ENCODE measurements at regions not wholly inside any gene's neighbourhood (a gene's known extent, or its start where the extent isn't known, plus 50 kb on each side); places are given as distances from the start of the nearest gene placed in this dataset.

DNA sequence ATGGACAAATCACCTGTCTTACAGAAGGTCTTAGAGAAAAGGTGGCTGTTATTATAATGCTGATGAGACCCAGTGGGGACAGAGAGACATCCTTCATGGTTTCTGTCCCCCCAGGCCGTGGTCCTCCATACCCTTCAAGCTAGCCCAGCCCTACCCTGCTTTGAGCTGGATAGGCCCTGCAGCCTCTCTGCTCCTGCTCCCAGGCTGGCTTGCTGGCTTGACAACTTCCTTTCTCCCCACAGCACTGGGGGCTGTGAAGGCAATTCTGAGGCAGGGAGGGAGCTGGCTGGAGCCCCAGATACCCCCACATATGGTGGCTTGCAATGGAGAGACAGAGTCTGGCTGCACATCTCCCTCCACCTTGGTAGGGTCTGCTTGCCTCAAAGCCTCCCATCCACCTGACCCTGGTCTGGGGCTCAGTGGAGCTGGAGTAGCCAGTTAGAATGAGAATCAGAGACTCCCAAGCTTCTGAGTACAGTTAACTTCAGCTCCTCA is 118.2 kb downstream of the PJA1 start:
- DNase-seq (ENCODE audit: insufficient read length, low spot score), result no peak
- TF ChIP-seq, protein P1, sequence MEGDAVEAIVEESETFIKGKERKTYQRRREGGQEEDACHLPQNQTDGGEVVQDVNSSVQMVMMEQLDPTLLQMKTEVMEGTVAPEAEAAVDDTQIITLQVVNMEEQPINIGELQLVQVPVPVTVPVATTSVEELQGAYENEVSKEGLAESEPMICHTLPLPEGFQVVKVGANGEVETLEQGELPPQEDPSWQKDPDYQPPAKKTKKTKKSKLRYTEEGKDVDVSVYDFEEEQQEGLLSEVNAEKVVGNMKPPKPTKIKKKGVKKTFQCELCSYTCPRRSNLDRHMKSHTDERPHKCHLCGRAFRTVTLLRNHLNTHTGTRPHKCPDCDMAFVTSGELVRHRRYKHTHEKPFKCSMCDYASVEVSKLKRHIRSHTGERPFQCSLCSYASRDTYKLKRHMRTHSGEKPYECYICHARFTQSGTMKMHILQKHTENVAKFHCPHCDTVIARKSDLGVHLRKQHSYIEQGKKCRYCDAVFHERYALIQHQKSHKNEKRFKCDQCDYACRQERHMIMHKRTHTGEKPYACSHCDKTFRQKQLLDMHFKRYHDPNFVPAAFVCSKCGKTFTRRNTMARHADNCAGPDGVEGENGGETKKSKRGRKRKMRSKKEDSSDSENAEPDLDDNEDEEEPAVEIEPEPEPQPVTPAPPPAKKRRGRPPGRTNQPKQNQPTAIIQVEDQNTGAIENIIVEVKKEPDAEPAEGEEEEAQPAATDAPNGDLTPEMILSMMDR (IDR thresholded peaks at IDR 0.05; ENCODE audit: insufficient read depth, missing control alignments), result no peak
- FAIRE-seq, result no peak

DNA sequence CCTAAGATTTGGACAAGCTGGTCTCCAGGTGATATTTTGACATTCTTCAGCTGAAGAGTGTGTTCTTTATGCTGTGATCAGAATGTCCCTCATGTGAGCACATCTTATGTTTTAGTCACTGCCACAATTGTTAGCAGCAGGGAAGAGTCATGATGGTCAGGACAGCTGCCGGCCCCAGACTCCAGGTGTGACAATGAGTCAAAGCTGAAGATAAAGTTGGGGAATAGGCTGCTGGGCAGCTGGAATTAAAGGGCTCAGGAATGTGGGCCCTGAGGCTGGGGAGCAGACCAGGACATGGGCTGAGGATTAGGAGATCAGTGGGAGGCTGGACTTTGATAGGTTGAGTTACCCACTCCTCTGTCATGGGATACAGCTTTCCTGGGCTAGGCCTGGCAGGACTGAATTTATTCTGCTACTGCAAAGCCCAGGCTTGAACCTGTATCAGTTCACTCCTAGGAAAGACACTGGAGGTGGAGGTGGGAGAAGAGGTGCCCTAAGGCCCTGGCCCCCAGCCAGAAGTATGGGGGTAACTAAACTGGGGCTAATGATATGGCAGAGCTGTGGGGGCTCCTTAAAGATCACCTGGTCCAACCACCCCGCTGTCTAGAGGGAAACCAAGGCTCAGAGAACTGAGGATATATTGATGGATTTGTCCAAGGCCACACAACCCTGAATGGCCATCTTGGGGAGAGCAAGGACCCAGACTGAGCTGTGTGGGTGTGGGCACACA is 119.5 kb downstream of the PJA1 start:
- TF ChIP-seq, protein P1 (IDR thresholded peaks at IDR 0.05; ENCODE audit: insufficient read depth, missing control alignments), result no peak
- FAIRE-seq, result no peak
- no peak for DNase-seq (ENCODE audit: insufficient read length, low spot score)

DNA sequence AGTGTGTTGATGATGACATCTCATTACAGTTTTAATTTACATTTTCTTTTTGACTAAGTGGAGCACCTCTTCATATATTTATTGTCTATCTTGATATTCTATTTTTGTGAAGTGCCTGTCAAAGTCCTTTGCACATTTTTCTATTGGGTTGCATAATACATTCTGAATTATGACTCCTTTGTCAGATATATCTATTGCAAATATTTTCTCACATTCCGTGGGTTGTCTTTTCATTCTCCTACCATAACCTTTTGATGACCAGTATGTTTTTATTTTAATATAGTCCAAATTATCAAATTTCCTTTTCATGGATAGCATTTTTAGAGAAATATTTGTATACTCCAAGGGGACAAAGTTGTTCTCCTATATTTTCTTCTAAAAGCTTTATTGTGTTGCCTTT is 126.4 kb downstream of the PJA1 start:
- no peak for DNase-seq (ENCODE audit: insufficient read length, low spot score)
- TF ChIP-seq, protein P1 (IDR thresholded peaks at IDR 0.05; ENCODE audit: insufficient read depth, missing control alignments), result no peak
- FAIRE-seq, result no peak

DNA sequence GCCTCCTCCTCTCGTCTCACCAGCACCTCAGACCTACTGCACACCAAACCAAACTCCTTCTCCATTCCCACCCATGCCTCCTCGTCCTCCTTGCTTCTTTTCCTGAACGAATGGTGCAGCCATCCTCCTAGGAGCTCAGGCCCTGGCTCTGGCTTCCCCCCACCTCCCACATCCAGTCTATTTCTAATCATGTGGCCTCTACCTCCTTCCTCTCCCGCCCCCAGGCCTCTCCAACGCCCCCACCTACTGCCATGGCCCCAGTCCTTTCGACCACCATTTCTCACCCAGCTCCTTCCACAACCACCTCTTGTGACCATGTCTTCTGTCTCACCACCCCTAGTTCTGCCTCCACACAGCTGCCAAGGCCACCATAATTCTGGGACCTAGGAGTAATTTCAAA is 127.1 kb downstream of the PJA1 start:
- no peak for FAIRE-seq

DNA sequence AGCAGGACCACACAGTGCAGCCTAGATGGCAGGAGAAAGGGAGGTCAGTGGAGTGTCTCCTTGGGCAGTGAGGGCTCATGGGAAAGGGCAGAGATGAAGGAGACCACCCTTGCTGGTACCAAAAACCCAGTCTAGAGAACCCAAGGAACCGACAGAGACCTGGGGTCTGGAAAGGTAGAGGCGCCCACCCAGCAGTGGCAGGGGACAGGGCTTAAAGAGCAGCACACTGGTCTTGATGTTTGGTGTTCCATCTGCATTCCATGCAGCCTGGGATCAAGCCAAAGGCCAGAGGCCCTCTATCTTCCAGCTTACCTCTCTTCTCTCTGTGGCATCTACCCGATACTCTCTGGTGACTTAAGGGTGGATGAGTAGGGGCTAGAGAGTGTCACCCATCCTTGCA is 127.5 kb downstream of the PJA1 start:
- DNase-seq (ENCODE audit: insufficient read length, low spot score), result no peak
- no peak for FAIRE-seq
- TF ChIP-seq, protein P1 (IDR thresholded peaks at IDR 0.05; ENCODE audit: insufficient read depth, missing control alignments), result no peak

More for the DNA sequence above, 127.1 kb downstream of the PJA1 start:
- DNase-seq (ENCODE audit: insufficient read length, low spot score), result no peak
- TF ChIP-seq, protein P1 (IDR thresholded peaks at IDR 0.05; ENCODE audit: insufficient read depth, missing control alignments), result no peak

DNA sequence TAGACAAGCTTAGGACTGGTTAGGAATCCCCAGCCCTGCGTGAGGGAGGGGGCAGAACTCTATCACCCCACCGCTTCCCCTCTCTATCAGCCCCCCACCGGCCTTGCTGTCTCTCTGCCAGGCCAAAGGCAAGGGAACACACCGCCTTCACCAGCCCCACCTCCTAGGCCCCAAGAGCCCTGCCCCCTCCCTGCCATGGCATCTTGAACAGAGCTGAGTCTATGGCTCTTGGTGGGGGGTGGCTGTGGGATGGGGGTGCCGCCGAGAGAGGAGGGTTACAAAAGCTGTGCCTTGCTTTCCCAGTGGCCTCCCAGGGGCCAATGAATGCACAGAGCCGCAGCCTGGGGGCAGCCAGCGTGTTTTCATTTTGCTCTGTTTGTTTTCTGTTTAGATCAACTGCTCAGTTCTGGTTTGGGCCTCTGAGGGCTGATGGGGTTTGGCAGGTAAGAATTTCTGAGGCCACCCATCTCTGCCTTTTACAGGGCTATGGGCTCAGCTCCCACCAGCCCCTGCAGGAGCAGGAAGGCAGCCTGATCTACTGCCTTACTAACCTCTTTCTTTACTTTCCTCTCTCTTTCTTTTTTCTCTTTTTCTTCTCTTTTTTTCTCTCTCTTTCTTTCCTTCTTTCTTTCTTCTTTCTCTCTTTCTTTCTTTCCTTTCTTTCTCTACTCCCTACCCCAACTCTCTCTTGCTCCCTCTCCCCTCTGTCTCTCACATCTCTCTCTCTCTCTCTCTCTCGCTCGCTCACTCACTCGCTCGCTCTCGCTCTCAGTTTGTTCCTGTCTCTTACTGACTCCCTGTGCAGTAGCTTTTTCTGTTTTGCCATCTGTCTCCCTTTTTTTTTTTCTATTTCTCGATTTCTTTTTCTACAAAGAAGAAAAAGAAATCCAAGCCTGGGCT is 128.3 kb downstream of the PJA1 start:
- DNase-seq (ENCODE audit: insufficient read length, low spot score) (no peak), FAIRE-seq (no peak)
- TF ChIP-seq, protein P1 (IDR thresholded peaks at IDR 0.05; ENCODE audit: insufficient read depth, missing control alignments), result no peak
